OCI-LY1 (cell line): ENCODE measurements at regions not wholly inside any gene's neighbourhood (a gene's known extent, or its start where the extent isn't known, plus 50 kb on each side); places are given as distances from the start of the nearest gene placed in this dataset.

Experiments
- EZH2 ChIP-seq: fragments of 200-600 bp; sonication (generic), shearing (Covaris generic); IDR thresholded peaks from 2 replicates; pipeline ENCODE4 v1.8.0; 2017; ENCODE audit warnings: borderline replicate concordance, mixed run types, mild to moderate bottlenecking, antibody characterized with exemption, low read length, moderate library complexity, mixed read lengths
- TF ChIP-seq, protein P1 (sequence below): fragments of 200-600 bp; sonication (generic), shearing (Covaris generic); IDR thresholded peaks from 2 replicates; pipeline ENCODE4 v1.5.1; 2017; ENCODE audit warnings: mild to moderate bottlenecking, antibody characterized with exemption, low read length, moderate library complexity, mixed read lengths

DNA sequence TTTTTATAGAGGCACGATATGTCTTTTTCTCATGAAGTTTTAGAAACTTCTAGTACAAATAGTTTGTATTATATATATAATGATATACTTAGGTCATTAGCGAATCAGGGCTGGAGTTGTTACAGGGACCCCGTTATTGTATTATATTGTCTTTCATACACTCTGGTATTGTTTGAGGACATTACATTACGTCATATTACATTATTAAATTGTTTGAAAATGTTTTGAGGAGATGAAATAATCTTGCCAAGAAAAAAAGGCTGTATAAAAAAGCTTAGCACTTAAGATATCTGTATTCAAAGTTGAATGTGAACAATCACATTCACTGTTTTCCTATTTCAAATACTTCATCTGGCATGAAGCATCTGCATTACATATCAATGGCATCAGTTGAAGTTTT lies 239.6 kb upstream of the ASCC3 start:
- no peak for TF ChIP-seq EZH2
- TF ChIP-seq, protein P1, sequence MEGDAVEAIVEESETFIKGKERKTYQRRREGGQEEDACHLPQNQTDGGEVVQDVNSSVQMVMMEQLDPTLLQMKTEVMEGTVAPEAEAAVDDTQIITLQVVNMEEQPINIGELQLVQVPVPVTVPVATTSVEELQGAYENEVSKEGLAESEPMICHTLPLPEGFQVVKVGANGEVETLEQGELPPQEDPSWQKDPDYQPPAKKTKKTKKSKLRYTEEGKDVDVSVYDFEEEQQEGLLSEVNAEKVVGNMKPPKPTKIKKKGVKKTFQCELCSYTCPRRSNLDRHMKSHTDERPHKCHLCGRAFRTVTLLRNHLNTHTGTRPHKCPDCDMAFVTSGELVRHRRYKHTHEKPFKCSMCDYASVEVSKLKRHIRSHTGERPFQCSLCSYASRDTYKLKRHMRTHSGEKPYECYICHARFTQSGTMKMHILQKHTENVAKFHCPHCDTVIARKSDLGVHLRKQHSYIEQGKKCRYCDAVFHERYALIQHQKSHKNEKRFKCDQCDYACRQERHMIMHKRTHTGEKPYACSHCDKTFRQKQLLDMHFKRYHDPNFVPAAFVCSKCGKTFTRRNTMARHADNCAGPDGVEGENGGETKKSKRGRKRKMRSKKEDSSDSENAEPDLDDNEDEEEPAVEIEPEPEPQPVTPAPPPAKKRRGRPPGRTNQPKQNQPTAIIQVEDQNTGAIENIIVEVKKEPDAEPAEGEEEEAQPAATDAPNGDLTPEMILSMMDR = no peak
